ENCODE measurements at regions not wholly inside any gene's neighbourhood (a gene's known extent, or its start where the extent isn't known, plus 50 kb on each side); places are given as distances from the start of the nearest gene placed in this dataset.

GRCh38 chr9:135302329-135303279 is 177.0 kb upstream of the PPP1R26 start:
- TF ChIP-seq POLR2AphosphoS5 (IDR thresholded peaks at IDR 0.05; ENCODE audit: borderline replicate concordance, low read depth, low read length) (no peak), EZH2 (IDR thresholded peaks at IDR 0.05) (no peak)

Measured in SK-N-MC (cell line).